ENCODE measurements at regions not wholly inside any gene's neighbourhood (a gene's known extent, or its start where the extent isn't known, plus 50 kb on each side); places are given as distances from the start of the nearest gene placed in this dataset.

DNA sequence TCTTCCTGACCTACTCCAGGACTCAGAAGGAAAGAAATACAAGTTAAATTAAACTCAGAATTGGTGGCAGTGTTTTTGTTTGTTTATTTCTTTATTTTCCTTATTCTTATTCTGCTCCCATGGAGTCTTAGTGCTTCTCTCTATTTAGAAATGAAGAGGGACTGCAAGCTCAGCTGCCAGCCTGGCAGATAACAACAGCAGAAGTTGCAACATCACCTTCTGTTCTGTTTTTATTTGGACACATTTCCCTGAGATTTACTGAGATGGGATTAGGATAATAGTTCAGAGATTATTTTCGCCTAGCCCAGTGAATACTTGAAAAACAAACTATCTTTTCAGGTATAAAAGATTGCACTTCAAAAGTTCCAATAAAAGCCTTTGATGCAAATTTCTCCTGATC, 70.4 kb upstream of the DTNA start:
- Histone ChIP-seq H3K9me3 (replicated peaks; ENCODE audit: insufficient read depth, low read length) (no peaks in the 10 kb centered on the region), H3F3A (ENCODE audit: insufficient read depth, low read length) (no peaks in the 10 kb centered on the region), H3K9ac (ENCODE audit: low read length) (no peak overlapping the region), H3K27me3 (replicated peaks; ENCODE audit: insufficient read depth, low read length) (no peaks in the 10 kb centered on the region), H3K79me2 (ENCODE audit: low read length) (no peaks in the 10 kb centered on the region), H2AFZ (ENCODE audit: low read length) (no peak overlapping the region), H3K9me2 (replicated peaks; ENCODE audit: insufficient read depth, low read length) (no peaks in the 10 kb centered on the region), H3K36me3 (replicated peaks; ENCODE audit: insufficient read depth, low read length) (no peaks in the 10 kb centered on the region), H4K20me1 (ENCODE audit: insufficient read depth, low read length) (no peaks in the 10 kb centered on the region), H3K4me1 (ENCODE audit: low read length) (no peaks in the 10 kb centered on the region), H3K27ac (ENCODE audit: low read length) (no peak overlapping the region), H3K4me3 (ENCODE audit: low read length) (no peak overlapping the region), H3K4me2 (ENCODE audit: low read depth, low read length) (no peak overlapping the region)
- TF ChIP-seq CTCF (IDR thresholded peaks at IDR 0.05; ENCODE audit: low read length) = no peak
- no peak for TF ChIP-seq EZH2 (optimal IDR thresholded peaks at IDR 0.05; ENCODE audit: low read depth, low read length)
- no peak for TF ChIP-seq EZH2phosphoT487 (IDR thresholded peaks at IDR 0.05; ENCODE audit: low read length)
- no peak for DNase-seq

DNA sequence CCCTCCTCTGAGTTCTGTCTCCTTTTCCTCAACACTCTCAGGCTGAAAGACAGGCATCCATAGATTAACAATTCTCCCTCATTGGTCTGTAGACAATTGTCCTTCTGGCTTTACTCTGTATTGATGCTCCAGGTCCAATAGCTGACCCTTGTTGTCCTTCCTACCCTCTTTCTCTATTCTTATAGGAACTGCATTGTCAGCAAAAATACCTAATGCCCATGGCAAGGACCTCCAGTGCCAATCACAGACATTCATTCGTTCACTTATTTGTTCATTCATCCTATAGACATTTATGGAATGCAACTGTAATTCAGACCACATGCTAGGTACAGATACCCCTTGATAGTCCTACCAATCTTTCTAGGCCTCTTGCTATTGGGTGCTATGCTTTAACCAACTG, 69.8 kb upstream of the DTNA start:
- no peak overlapping the region for H3K4me3 ChIP-seq (ENCODE audit: low read length)
- no peak overlapping the region for H3K4me2 ChIP-seq (ENCODE audit: low read depth, low read length)
- no peak overlapping the region for H3K9ac ChIP-seq (ENCODE audit: low read length)
- H3K36me3 ChIP-seq (replicated peaks; ENCODE audit: insufficient read depth, low read length) = no peaks in the 10 kb centered on the region
- TF ChIP-seq EZH2phosphoT487 (IDR thresholded peaks at IDR 0.05; ENCODE audit: low read length) (no peak), EZH2 (optimal IDR thresholded peaks at IDR 0.05; ENCODE audit: low read depth, low read length) (no peak), CTCF (IDR thresholded peaks at IDR 0.05; ENCODE audit: low read length) (no peak)
- H3K9me2 ChIP-seq (replicated peaks; ENCODE audit: insufficient read depth, low read length) = no peaks in the 10 kb centered on the region
- H2AFZ ChIP-seq (ENCODE audit: low read length) = no peak overlapping the region
- H3K4me1 ChIP-seq (ENCODE audit: low read length) = no peaks in the 10 kb centered on the region
- H4K20me1 ChIP-seq (ENCODE audit: insufficient read depth, low read length) = no peaks in the 10 kb centered on the region
- no peaks in the 10 kb centered on the region for H3K9me3 ChIP-seq (replicated peaks; ENCODE audit: insufficient read depth, low read length)
- no peaks in the 10 kb centered on the region for H3K27me3 ChIP-seq (replicated peaks; ENCODE audit: insufficient read depth, low read length)
- H3K79me2 ChIP-seq (ENCODE audit: low read length) = no peaks in the 10 kb centered on the region
- no peaks in the 10 kb centered on the region for H3F3A ChIP-seq (ENCODE audit: insufficient read depth, low read length)
- no peak for DNase-seq
- no peak overlapping the region for H3K27ac ChIP-seq (ENCODE audit: low read length)

- H3K79me2 ChIP-seq (ENCODE audit: low read length) = no peaks in the 10 kb centered on the region
- no peaks in the 10 kb centered on the region for H3F3A ChIP-seq (ENCODE audit: insufficient read depth, low read length)
- H4K20me1 ChIP-seq (ENCODE audit: insufficient read depth, low read length) = no peaks in the 10 kb centered on the region
- no peak for TF ChIP-seq EZH2 (optimal IDR thresholded peaks at IDR 0.05; ENCODE audit: low read depth, low read length)
- TF ChIP-seq CTCF (IDR thresholded peaks at IDR 0.05; ENCODE audit: low read length) = no peak
- no peak for TF ChIP-seq EZH2phosphoT487 (IDR thresholded peaks at IDR 0.05; ENCODE audit: low read length)
- no peak overlapping the region for H2AFZ ChIP-seq (ENCODE audit: low read length)
- no peak overlapping the region for H3K27ac ChIP-seq (ENCODE audit: low read length)
- DNase-seq = no peak
- H3K4me2 ChIP-seq (ENCODE audit: low read depth, low read length) = no peak overlapping the region
- no peaks in the 10 kb centered on the region for H3K27me3 ChIP-seq (replicated peaks; ENCODE audit: insufficient read depth, low read length)
- no peaks in the 10 kb centered on the region for H3K36me3 ChIP-seq (replicated peaks; ENCODE audit: insufficient read depth, low read length)
- no peak overlapping the region for H3K4me3 ChIP-seq (ENCODE audit: low read length)
- no peaks in the 10 kb centered on the region for H3K9me3 ChIP-seq (replicated peaks; ENCODE audit: insufficient read depth, low read length)
- no peaks in the 10 kb centered on the region for H3K4me1 ChIP-seq (ENCODE audit: low read length)
- no peaks in the 10 kb centered on the region for H3K9me2 ChIP-seq (replicated peaks; ENCODE audit: insufficient read depth, low read length)
- H3K9ac ChIP-seq (ENCODE audit: low read length) = no peak overlapping the region
Measured at GRCh38 chr18:34643989-34644388, 66.1 kb upstream of the DTNA start.

Data from MM.1S (cell line).